Middle frontal gyrus (tissue), 1 donor: ENCODE measurements at regions not wholly inside any gene's neighbourhood (a gene's known extent, or its start where the extent isn't known, plus 50 kb on each side); places are given as distances from the start of the nearest gene placed in this dataset.
"Not testable (repeated sequence)": the region's sequence is repeated elsewhere in the genome, so short reads cannot be mapped to it uniquely, and the experiment has no call there.

Experiments
- DNase-seq: peaks from one replicate; pipeline ENCODE4 v3.0.0-alpha.2; 2015; ENCODE audit warnings: low spot score; ENCODE audit errors: extremely low spot score

GRCh38 chr6:131492932-131493573 lies 80.0 kb upstream of the ARG1 start:
- DNase-seq: no peak

- DNase-seq: not testable (repeated sequence)
Measured at GRCh38 chr6:131504387-131504786, 68.6 kb upstream of the ARG1 start.

- DNase-seq: no peak
Measured at GRCh38 chr6:131510094-131510493, 62.9 kb upstream of the ARG1 start.

GRCh38 chr6:131510591-131510990 lies 62.4 kb upstream of the ARG1 start:
- DNase-seq: no peak

- DNase-seq: no peak
Measured at GRCh38 chr6:131519670-131520436, 53.2 kb upstream of the ARG1 start.
